GM23338 (cell line): ENCODE measurements at regions not wholly inside any gene's neighbourhood (a gene's known extent, or its start where the extent isn't known, plus 50 kb on each side); places are given as distances from the start of the nearest gene placed in this dataset.

Experiments used
- ATAC-seq: fragments of 200-7000 bp; cut with Tn5 transposase; 3 replicates; pipeline ENCODE4 v1.9.1; 2020
- DNase-seq: peaks from one replicate; pipeline ENCODE4 v3.0.0-alpha.2; 2015; ENCODE audit warnings: low spot score
- H2AFZ ChIP-seq: fragments of 200-600 bp; sonication (generic); 2 replicates; pipeline ENCODE4 v1.8.0; 2016; ENCODE audit warnings: antibody characterized with exemption, mild to moderate bottlenecking, moderate library complexity
- H3F3A ChIP-seq: fragments of 200-600 bp; sonication (generic); replicated peaks from 2 replicates; pipeline ENCODE4 v1.8.0; 2017; ENCODE audit warnings: antibody characterized with exemption, mixed run types, low read depth
- H3K27ac ChIP-seq: fragments of 200-600 bp; sonication (generic); 2 replicates; pipeline ENCODE4 v1.6.1; 2016; ENCODE audit warnings: low read depth
- H3K27me3 ChIP-seq: fragments of 200-600 bp; sonication (generic); 2 replicates; pipeline ENCODE4 v1.8.0; 2016; ENCODE audit warnings: mild to moderate bottlenecking, mixed run types, moderate library complexity; ENCODE audit not compliant: insufficient read depth
- H3K36me3 ChIP-seq: fragments of 200-600 bp; sonication (generic); 2 replicates; pipeline ENCODE4 v1.8.0; 2016; ENCODE audit warnings: mild to moderate bottlenecking; ENCODE audit not compliant: insufficient read depth
- H3K4me1 ChIP-seq: fragments of 200-600 bp; sonication (generic); 2 replicates; pipeline ENCODE4 v1.8.0; 2016; ENCODE audit warnings: mild to moderate bottlenecking, moderate library complexity; ENCODE audit not compliant: insufficient read depth
- H3K4me2 ChIP-seq: fragments of 200-600 bp; sonication (generic); 2 replicates; pipeline ENCODE4 v1.7.1; 2017; ENCODE audit warnings: mixed run types
- H3K4me3 ChIP-seq: fragments of 200-600 bp; sonication (generic); 2 replicates; pipeline ENCODE4 v1.6.1; 2016; ENCODE audit warnings: mixed run types
- H3K79me2 ChIP-seq: fragments of 200-600 bp; sonication (generic); replicated peaks from 2 replicates; pipeline ENCODE4 v1.8.0; 2017; ENCODE audit warnings: mild to moderate bottlenecking; ENCODE audit not compliant: insufficient read depth
- H3K9me2 ChIP-seq: fragments of 200-600 bp; sonication (generic); 2 replicates; pipeline ENCODE4 v1.8.0; 2017; ENCODE audit not compliant: insufficient read depth
- H4K20me1 ChIP-seq: fragments of 200-600 bp; sonication (generic); replicated peaks from 2 replicates; pipeline ENCODE4 v1.8.0; 2017; ENCODE audit warnings: mild to moderate bottlenecking; ENCODE audit not compliant: insufficient read depth
- H3K27ac Mint-ChIP-seq: 2 replicates; pipeline ENCODE4 v1.8.0; 2020; ENCODE audit warnings: inconsistent platforms, mild to moderate bottlenecking, moderate library complexity, mixed read lengths
- H3K27me3 Mint-ChIP-seq: 3 replicates; pipeline ENCODE4 v1.8.0; 2022; ENCODE audit warnings: low read depth, mild to moderate bottlenecking, moderate library complexity, mixed read lengths, inconsistent platforms; ENCODE audit not compliant: insufficient read depth, poor library complexity
- H3K36me3 Mint-ChIP-seq: 3 replicates; pipeline ENCODE4 v1.8.0; 2021; ENCODE audit warnings: low read depth, mild to moderate bottlenecking, inconsistent platforms, moderate library complexity, mixed read lengths
- H3K4me1 Mint-ChIP-seq: 3 replicates; pipeline ENCODE4 v1.8.0; 2020; ENCODE audit warnings: mild to moderate bottlenecking, inconsistent platforms, mixed read lengths
- H3K4me3 Mint-ChIP-seq: 3 replicates; pipeline ENCODE4 v1.8.0; 2021; ENCODE audit warnings: moderate library complexity, mild to moderate bottlenecking, inconsistent platforms, mixed read lengths
- H3K9me3 Mint-ChIP-seq: 3 replicates; pipeline ENCODE4 v1.8.0; 2020; ENCODE audit warnings: moderate library complexity, mild to moderate bottlenecking, inconsistent platforms, mixed read lengths
- CREB1 ChIP-seq: fragments of 250-450 bp; sonication (Bioruptor Pico); IDR thresholded peaks from 2 replicates; pipeline ENCODE4 v1.5.0; 2020; ENCODE audit warnings: low read depth, mild to moderate bottlenecking, moderate library complexity
- ETS1 ChIP-seq: IDR thresholded peaks from 2 replicates; pipeline ENCODE4 v1.6.1; 2016; ENCODE audit warnings: antibody characterized with exemption
- EZH2 ChIP-seq: fragments of 200-600 bp; sonication (generic); IDR thresholded peaks from one replicate; pipeline ENCODE4 v1.8.0; 2017; ENCODE audit warnings: antibody characterized with exemption, mild to moderate bottlenecking, low read depth; ENCODE audit not compliant: unreplicated experiment
- EZH2phosphoT487 ChIP-seq: fragments of 200-600 bp; sonication (generic); IDR thresholded peaks from one replicate; pipeline ENCODE4 v1.8.1; 2018; ENCODE audit warnings: antibody characterized with exemption; ENCODE audit not compliant: unreplicated experiment
- JUNB ChIP-seq: IDR thresholded peaks from one replicate; pipeline ENCODE4 v1.6.1; 2016; ENCODE audit warnings: antibody characterized with exemption; ENCODE audit not compliant: unreplicated experiment
- NANOG ChIP-seq: IDR thresholded peaks from 2 replicates; pipeline ENCODE4 v1.6.1; 2016; ENCODE audit warnings: antibody characterized with exemption, borderline replicate concordance
- POLR2AphosphoS5 ChIP-seq: IDR thresholded peaks from 2 replicates; pipeline ENCODE4 v1.6.1; 2016; ENCODE audit warnings: antibody characterized with exemption, low read depth
- STAT1 ChIP-seq: IDR thresholded peaks from one replicate; pipeline ENCODE4 v1.6.1; 2016; ENCODE audit warnings: antibody characterized with exemption; ENCODE audit not compliant: unreplicated experiment
- ZNF114 ChIP-seq: fragments of 250-450 bp; sonication (Bioruptor Pico); IDR thresholded peaks from 2 replicates; pipeline ENCODE4 v1.5.0; 2020; ENCODE audit warnings: mild to moderate bottlenecking, moderate library complexity
- ZNF331 ChIP-seq: fragments of 250-450 bp; sonication (Bioruptor Pico); IDR thresholded peaks from 2 replicates; pipeline ENCODE4 v1.5.0; 2020; ENCODE audit warnings: low read depth, mild to moderate bottlenecking, moderate library complexity
- TF ChIP-seq, protein P1 (sequence below): IDR thresholded peaks from one replicate; pipeline ENCODE4 v1.6.1; 2018; ENCODE audit warnings: antibody characterized with exemption; ENCODE audit not compliant: unreplicated experiment
- TF ChIP-seq, protein P2 (sequence below), 2 experiments: fragments of 200-600 bp in 1 of 2; sonication (generic) in 1 of 2; conservative IDR thresholded peaks; 2 replicates each; pipeline versions ENCODE4 v1.5.1 to v1.6.1; 2016 to 2017; ENCODE audit warnings: antibody characterized with exemption in 2 of 2, low read depth in 2 of 2, mild to moderate bottlenecking in 2 of 2, moderate library complexity in 1 of 2

DNA sequence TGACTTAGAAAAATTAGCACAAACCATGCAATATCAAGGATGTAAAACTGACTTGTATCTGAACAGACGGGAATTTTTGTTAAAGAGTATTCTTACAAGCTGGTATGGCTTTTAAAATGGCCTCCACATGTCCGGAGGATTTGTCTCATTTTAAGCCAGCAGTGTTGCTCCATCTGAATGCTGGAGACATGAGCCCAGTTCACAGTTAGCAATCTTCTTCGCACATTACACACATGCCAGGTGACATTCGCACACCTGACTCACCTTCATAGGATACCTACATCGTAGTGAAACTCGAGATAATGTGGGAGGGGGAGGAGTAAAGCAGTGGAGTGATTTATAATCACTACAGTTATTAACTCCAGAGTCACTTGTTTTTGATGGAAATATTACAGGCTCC lies 231.8 kb upstream of the RBBP8 start (continued):
- TF ChIP-seq, protein P1, sequence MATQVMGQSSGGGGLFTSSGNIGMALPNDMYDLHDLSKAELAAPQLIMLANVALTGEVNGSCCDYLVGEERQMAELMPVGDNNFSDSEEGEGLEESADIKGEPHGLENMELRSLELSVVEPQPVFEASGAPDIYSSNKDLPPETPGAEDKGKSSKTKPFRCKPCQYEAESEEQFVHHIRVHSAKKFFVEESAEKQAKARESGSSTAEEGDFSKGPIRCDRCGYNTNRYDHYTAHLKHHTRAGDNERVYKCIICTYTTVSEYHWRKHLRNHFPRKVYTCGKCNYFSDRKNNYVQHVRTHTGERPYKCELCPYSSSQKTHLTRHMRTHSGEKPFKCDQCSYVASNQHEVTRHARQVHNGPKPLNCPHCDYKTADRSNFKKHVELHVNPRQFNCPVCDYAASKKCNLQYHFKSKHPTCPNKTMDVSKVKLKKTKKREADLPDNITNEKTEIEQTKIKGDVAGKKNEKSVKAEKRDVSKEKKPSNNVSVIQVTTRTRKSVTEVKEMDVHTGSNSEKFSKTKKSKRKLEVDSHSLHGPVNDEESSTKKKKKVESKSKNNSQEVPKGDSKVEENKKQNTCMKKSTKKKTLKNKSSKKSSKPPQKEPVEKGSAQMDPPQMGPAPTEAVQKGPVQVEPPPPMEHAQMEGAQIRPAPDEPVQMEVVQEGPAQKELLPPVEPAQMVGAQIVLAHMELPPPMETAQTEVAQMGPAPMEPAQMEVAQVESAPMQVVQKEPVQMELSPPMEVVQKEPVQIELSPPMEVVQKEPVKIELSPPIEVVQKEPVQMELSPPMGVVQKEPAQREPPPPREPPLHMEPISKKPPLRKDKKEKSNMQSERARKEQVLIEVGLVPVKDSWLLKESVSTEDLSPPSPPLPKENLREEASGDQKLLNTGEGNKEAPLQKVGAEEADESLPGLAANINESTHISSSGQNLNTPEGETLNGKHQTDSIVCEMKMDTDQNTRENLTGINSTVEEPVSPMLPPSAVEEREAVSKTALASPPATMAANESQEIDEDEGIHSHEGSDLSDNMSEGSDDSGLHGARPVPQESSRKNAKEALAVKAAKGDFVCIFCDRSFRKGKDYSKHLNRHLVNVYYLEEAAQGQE = no peak
- TF ChIP-seq, protein P2, sequence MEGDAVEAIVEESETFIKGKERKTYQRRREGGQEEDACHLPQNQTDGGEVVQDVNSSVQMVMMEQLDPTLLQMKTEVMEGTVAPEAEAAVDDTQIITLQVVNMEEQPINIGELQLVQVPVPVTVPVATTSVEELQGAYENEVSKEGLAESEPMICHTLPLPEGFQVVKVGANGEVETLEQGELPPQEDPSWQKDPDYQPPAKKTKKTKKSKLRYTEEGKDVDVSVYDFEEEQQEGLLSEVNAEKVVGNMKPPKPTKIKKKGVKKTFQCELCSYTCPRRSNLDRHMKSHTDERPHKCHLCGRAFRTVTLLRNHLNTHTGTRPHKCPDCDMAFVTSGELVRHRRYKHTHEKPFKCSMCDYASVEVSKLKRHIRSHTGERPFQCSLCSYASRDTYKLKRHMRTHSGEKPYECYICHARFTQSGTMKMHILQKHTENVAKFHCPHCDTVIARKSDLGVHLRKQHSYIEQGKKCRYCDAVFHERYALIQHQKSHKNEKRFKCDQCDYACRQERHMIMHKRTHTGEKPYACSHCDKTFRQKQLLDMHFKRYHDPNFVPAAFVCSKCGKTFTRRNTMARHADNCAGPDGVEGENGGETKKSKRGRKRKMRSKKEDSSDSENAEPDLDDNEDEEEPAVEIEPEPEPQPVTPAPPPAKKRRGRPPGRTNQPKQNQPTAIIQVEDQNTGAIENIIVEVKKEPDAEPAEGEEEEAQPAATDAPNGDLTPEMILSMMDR (conservative IDR thresholded peaks at IDR 0.05; ENCODE audit: low read depth in 2 of 2) = no peak

DNA sequence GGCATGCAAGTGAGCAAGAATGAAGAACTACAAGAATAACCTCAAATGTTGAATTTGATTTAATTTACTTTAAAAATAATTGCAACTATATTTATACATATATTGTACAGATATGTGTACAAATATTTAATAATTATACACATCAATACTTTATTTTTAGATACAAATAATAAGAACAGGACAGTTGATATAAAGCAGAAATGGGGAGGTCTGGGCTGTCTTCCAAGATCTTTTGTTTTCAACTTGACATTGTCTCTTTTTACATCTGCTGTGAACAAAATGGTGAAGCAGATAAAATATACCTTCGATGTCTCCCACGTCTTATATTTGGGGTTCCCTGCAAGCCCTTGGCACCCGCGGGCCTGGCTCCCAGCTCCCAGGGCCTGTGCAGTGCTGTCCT lies 231.3 kb upstream of the RBBP8 start:
- Mint-ChIP-seq H3K36me3 (no peaks in the 10 kb centered on the region), H3K27ac (no peak overlapping the region), H3K27me3 (peaks cover 1% of the 10 kb centered on the region), H3K4me1 (no peaks in the 10 kb centered on the region), H3K4me3 (no peak overlapping the region), H3K9me3 (no peaks in the 10 kb centered on the region)
- DNase-seq (no peak), ATAC-seq (no peak)
- H4K20me1 ChIP-seq = no peaks in the 10 kb centered on the region
- H3K27ac ChIP-seq = no peak overlapping the region
- H3K79me2 ChIP-seq = no peaks in the 10 kb centered on the region
- H3K9me2 ChIP-seq = no peaks in the 10 kb centered on the region; the same call in 1 of the 2 replicates
- no peak overlapping the region for H3K4me2 ChIP-seq
- no peak overlapping the region for H3K4me3 ChIP-seq
- H3K36me3 ChIP-seq = no peaks in the 10 kb centered on the region
- no peaks in the 10 kb centered on the region for H3F3A ChIP-seq
- no peak overlapping the region for H2AFZ ChIP-seq
- no peaks in the 10 kb centered on the region for H3K4me1 ChIP-seq
- no peaks in the 10 kb centered on the region for H3K27me3 ChIP-seq
- TF ChIP-seq ETS1 = no peak
- TF ChIP-seq ZNF331 (CRISPR knock-in tag) = no peak
- TF ChIP-seq NANOG = no peak
- TF ChIP-seq EZH2 = no peak
- TF ChIP-seq CREB1 (CRISPR knock-in tag) = no peak
- TF ChIP-seq, protein P1 = no peak
- TF ChIP-seq, protein P2 (conservative IDR thresholded peaks at IDR 0.05; ENCODE audit: low read depth in 2 of 2) = no peak
- TF ChIP-seq STAT1 = no peak
- TF ChIP-seq EZH2phosphoT487 = no peak
- no peak for TF ChIP-seq ZNF114 (CRISPR knock-in tag)
- no peak for TF ChIP-seq POLR2AphosphoS5
- TF ChIP-seq JUNB = no peak
